Testis (tissue), 2 donors: ENCODE measurements at regions not wholly inside any gene's neighbourhood (a gene's known extent, or its start where the extent isn't known, plus 50 kb on each side); places are given as distances from the start of the nearest gene placed in this dataset.

Source experiments
- DNase-seq: peaks from one replicate; pipeline ENCODE4 v3.0.0-alpha.2; 2019
- H3K27ac ChIP-seq, 2 donors: fragments of 200-600 bp; sonication (generic); one replicate each; pipeline ENCODE4 v1.5.1; 2019
- H3K27me3 ChIP-seq: fragments of 200-600 bp; sonication (generic); one replicate; pipeline ENCODE4 v1.5.1; 2019
- H3K36me3 ChIP-seq: fragments of 200-600 bp; sonication (generic); one replicate; pipeline ENCODE4 v1.5.1; 2017; ENCODE audit warnings: low read depth; ENCODE audit errors: missing control alignments
- H3K4me1 ChIP-seq: fragments of 200-600 bp; sonication (generic); one replicate; pipeline ENCODE4 v1.5.1; 2019
- H3K4me3 ChIP-seq, 2 donors: fragments of 200-600 bp; sonication (generic); one replicate each; pipeline ENCODE4 v1.5.1; 2017 to 2019
- H3K9me3 ChIP-seq: fragments of 200-600 bp; sonication (generic); one replicate; pipeline ENCODE4 v1.5.1; 2017
- POLR2A ChIP-seq: fragments of 450-650 bp; IDR thresholded peaks from one replicate; pipeline ENCODE4 v1.6.1; 2017; ENCODE audit warnings: antibody characterized with exemption, mild to moderate bottlenecking, moderate library complexity
- WGBS, 2 donors: methylation state at CpG; one replicate each; pipeline ENCODE4 v1.1.5; 2018; 5-methylcytosine and 5-hydroxymethylcytosine counted together
- intact Hi-C: fragments of 100-400 bp; cut with DNase I; formaldehyde crosslinking; loops from one replicate; pipeline ENCODE4 v1.15.1; 2023; ENCODE audit warnings: low total_unique reads
- TF ChIP-seq, protein P1 (sequence below), 3 experiments: fragments of 450-650 bp in 2 of 3; fragments of 200-600 bp in 1 of 3; sonication (generic) in 1 of 3; IDR thresholded peaks; one replicate each; pipeline ENCODE4 v1.5.1; 2016 to 2019; ENCODE audit warnings: antibody characterized with exemption in 3 of 3, mild to moderate bottlenecking in 2 of 3, moderate library complexity in 1 of 3

DNA sequence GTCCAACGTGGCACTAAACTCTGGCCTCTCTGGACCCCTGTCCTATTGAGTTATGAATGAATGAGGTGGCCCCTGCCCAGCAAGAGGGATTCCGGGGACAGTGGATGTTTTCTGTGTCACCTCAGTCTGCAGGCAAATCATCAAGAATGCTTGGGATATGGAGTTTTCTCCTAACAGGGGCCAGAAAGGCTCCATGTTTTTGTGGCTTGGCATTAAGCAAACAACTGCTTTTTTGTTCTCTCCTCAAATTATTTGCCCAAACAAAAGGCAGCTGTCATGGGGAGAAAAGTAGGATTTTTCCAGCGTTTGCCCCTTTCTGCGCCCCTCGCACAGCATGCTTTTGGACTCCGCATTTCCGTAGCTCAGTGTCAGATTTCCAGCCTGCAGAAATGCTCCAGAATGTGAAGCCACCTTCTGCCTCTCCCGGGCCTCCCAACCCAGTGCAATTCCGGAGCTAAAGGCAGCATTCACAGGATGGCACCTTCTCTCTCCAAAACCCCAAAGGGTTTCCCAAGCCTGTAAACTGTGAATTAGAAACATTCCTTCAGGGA, 553.3 kb downstream of the CCDC171 start:
- Histone ChIP-seq H3K27me3 (no peaks in the 10 kb centered on the region), H3K36me3 (no peaks in the 10 kb centered on the region), H3K4me1 (peaks cover 19% of the 10 kb centered on the region), H3K9me3 (no peaks in the 10 kb centered on the region), H3K4me3 (no peak overlapping the region), H3K27ac (no peak overlapping the region)
- WGBS, 2 donors = 65 to 68% methylated on average over 8 to 9 of the region's 9 CpGs
- intact Hi-C loops = no loop called here
- no peak for TF ChIP-seq POLR2A
- TF ChIP-seq, protein P1, sequence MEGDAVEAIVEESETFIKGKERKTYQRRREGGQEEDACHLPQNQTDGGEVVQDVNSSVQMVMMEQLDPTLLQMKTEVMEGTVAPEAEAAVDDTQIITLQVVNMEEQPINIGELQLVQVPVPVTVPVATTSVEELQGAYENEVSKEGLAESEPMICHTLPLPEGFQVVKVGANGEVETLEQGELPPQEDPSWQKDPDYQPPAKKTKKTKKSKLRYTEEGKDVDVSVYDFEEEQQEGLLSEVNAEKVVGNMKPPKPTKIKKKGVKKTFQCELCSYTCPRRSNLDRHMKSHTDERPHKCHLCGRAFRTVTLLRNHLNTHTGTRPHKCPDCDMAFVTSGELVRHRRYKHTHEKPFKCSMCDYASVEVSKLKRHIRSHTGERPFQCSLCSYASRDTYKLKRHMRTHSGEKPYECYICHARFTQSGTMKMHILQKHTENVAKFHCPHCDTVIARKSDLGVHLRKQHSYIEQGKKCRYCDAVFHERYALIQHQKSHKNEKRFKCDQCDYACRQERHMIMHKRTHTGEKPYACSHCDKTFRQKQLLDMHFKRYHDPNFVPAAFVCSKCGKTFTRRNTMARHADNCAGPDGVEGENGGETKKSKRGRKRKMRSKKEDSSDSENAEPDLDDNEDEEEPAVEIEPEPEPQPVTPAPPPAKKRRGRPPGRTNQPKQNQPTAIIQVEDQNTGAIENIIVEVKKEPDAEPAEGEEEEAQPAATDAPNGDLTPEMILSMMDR (IDR thresholded peaks at IDR 0.05) = no peak
- DNase-seq = no peak

DNA sequence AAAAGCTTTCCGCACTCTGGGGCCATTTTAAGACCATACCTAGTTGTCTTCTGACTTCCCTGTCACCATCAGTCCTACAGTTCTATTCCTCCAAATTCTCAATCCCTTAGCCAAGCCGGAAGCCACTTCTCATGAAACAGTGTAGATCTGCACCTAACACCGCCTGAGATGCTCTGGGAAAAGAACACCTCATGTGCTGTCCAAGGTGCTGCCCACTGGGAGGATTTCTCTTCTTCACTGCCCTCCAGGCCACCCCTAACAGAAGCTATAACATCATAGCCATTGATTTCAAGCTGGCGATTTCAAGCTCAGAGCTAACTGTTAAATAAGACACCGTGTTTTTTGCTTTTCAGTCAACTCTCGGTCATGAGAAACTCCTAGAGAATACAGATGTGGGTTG, 559.3 kb downstream of the CCDC171 start:
- Histone ChIP-seq H3K27ac (no peak overlapping the region), H3K36me3 (no peaks in the 10 kb centered on the region), H3K4me1 (no peaks in the 10 kb centered on the region), H3K9me3 (no peaks in the 10 kb centered on the region), H3K27me3 (no peaks in the 10 kb centered on the region), H3K4me3 (no peak overlapping the region)
- intact Hi-C loops = no loop called here
- 88 to 96% methylated on average over 6 of the region's 6 CpGs for WGBS, 2 donors
- no peak for DNase-seq
- TF ChIP-seq, protein P1 (IDR thresholded peaks at IDR 0.05) = no peak
- TF ChIP-seq POLR2A = no peak

DNA sequence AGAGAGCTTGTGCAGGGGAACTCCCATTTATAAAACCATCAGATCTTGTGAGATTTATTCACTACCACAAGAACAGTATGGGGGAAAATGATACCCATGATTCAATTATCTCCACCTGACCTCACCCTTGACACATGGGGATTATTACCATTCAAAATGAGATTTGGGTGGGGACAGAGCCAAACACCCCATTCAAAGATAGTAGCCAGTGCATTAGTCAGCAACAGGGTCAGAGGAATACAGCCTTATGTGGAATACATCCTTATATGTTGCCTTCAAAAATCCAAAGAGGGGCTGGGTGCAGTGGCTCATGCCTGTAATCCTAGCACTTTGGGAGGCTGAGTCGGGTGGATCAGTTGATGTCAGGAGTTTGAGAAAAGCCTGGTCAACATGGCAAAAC, 563.2 kb downstream of the CCDC171 start:
- TF ChIP-seq POLR2A = no peak
- TF ChIP-seq, protein P1 (IDR thresholded peaks at IDR 0.05) = no peak
- no peak for DNase-seq
- Histone ChIP-seq H3K9me3 (no peaks in the 10 kb centered on the region), H3K4me3 (no peak overlapping the region), H3K4me1 (peaks cover 3% of the 10 kb centered on the region), H3K36me3 (no peaks in the 10 kb centered on the region), H3K27ac (no peak overlapping the region), H3K27me3 (no peaks in the 10 kb centered on the region)
- WGBS, 2 donors = 88 to 100% methylated on average over 1 of the region's 1 CpG
- intact Hi-C loops = no loop called here

DNA sequence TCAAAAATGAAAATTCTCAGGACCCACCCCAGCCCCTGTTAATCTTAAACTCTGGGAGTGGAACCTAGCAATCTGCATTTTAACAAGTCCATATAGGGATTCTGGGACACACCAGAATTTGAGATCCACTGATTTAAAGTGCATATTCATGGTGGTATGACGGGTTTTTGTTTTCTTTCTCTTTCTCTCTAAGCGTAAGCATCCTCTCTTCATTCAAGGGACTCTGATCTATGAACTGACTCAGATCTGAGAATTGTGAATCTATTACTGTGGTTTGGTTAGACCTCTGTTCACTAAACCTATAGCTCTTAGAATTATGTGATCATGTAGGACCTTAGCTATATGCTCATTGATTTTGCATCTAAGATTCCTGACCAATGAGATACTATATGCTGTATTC, 565.2 kb downstream of the CCDC171 start:
- Histone ChIP-seq H3K4me1 (peaks cover 3% of the 10 kb centered on the region), H3K27me3 (no peaks in the 10 kb centered on the region), H3K4me3 (no peak overlapping the region), H3K27ac (no peak overlapping the region), H3K9me3 (no peaks in the 10 kb centered on the region), H3K36me3 (no peaks in the 10 kb centered on the region)
- TF ChIP-seq, protein P1 (IDR thresholded peaks at IDR 0.05) = no peak
- no peak for TF ChIP-seq POLR2A
- DNase-seq = no peak
- intact Hi-C loops = no loop called here
- 94 to 95% methylated on average over 2 of the region's 2 CpGs for WGBS, 2 donors
